ENCODE measurements at regions not wholly inside any gene's neighbourhood (a gene's known extent, or its start where the extent isn't known, plus 50 kb on each side); places are given as distances from the start of the nearest gene placed in this dataset.
"Not testable (repeated sequence)": the region's sequence is repeated elsewhere in the genome, so short reads cannot be mapped to it uniquely, and the experiment has no call there.

DNA sequence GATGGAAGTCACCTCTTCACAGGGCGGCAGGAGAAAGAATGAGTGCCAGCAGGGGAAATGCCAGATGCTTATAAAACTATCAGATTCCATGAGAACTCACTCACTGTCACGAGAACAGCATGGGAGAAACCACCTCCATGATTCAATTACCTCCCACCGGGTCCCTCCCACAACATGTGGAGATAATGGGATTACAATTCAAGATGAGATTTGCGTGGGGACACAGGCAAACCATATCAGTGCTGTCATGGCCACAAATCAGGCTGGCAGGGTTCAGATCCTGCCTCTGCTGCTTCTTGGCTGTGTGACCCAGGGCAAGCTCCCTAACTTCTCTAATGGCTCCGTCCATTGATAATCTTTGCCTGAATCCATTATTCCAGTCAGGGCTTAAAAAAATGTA lies 389.5 kb downstream of the NPHP4 start:
- H3K4me1 ChIP-seq (ENCODE audit: control insufficient read depth in 1 of 2, insufficient read depth in 2 of 2, low read length in 2 of 2); H3K9me2 ChIP-seq (ENCODE audit: insufficient read depth); H3K9ac ChIP-seq (ENCODE audit: low read length); ATAC-seq; H3K4me2 ChIP-seq (ENCODE audit: low read length); H3K27ac ChIP-seq (ENCODE audit: low read depth, low read length); H3K36me3 ChIP-seq (ENCODE audit: control insufficient read depth in 1 of 2, insufficient read depth in 2 of 2, low read length in 2 of 2); RAD21 ChIA-PET (ENCODE audit: low non-redundant PET in 1 of 2, low total read pairs in 2 of 2, uncharacterized antibody in 2 of 2, unreplicated experiment in 2 of 2); BruUV-seq (replicated peaks); CTCF ChIA-PET; H4K20me1 ChIP-seq (ENCODE audit: insufficient read depth); intact Hi-C loops (cut with micrococcal nuclease); POLR2A ChIA-PET; H3K4me3 ChIP-seq (replicated peaks in 1 of 2; ENCODE audit: low read depth in 1 of 2, low read length in 2 of 2); H2AFZ ChIP-seq (ENCODE audit: low read depth, low read length, poor library complexity, severe bottlenecking); H3K79me2 ChIP-seq (ENCODE audit: insufficient read depth, low read length); DNase-seq (ENCODE audit: low read depth, low spot score); H3K9me3 ChIP-seq (ENCODE audit: control insufficient read depth in 1 of 2, insufficient read depth in 1 of 2, low read depth in 1 of 2, low read length in 2 of 2): not testable (repeated sequence)
- peaks cover 22% of the 10 kb centered on the region for H3K27me3 ChIP-seq (ENCODE audit: insufficient read depth, low read length)

DNA sequence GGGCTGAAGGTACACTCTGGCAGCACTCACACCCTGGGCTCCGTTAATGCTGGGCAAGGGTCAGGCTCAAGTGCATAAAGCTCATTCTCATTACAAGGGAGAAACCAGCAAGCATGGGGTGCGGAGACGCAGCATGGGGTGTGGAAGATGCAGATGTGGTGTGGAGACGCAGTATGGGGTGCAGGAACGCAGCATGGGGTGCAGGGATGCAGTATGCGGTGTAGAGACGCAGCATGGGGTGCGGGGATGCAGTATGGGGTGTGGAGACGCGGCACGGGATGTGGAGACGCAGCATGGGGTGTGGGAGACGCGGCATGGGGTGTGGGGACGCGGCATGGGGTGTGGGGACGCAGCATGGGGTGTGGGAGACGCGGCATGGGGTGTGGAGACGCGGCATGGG lies 390.7 kb downstream of the NPHP4 start:
- intact Hi-C loops (cut with micrococcal nuclease) = no loop called here
- ChIA-PET RAD21 (ENCODE audit: low non-redundant PET in 1 of 2, low total read pairs in 2 of 2, uncharacterized antibody in 2 of 2, unreplicated experiment in 2 of 2) (no interaction called here), POLR2A (no interaction called here), CTCF (no interaction called here)
- H3K4me3 ChIP-seq (replicated peaks in 1 of 2; ENCODE audit: low read depth in 1 of 2, low read length in 2 of 2) = no peak overlapping the region
- H3K27me3 ChIP-seq (ENCODE audit: insufficient read depth, low read length) = peaks cover 22% of the 10 kb centered on the region
- H3K4me2 ChIP-seq (ENCODE audit: low read length) = no peak overlapping the region
- H4K20me1 ChIP-seq (ENCODE audit: insufficient read depth) = no peaks in the 10 kb centered on the region
- no peak overlapping the region for H3K9ac ChIP-seq (ENCODE audit: low read length)
- H3K4me1 ChIP-seq (ENCODE audit: control insufficient read depth in 1 of 2, insufficient read depth in 2 of 2, low read length in 2 of 2) = no peaks in the 10 kb centered on the region
- no TSS peak for BruUV-seq (replicated peaks)
- no peak for TF ChIP-seq SP1 (IDR thresholded peaks at IDR 0.05; ENCODE audit: low read depth)
- no peak overlapping the region for H2AFZ ChIP-seq (ENCODE audit: low read depth, low read length, poor library complexity, severe bottlenecking)
- no peak overlapping the region for H3K27ac ChIP-seq (ENCODE audit: low read depth, low read length)
- no peak for DNase-seq (ENCODE audit: low read depth, low spot score)
- no peaks in the 10 kb centered on the region for H3K36me3 ChIP-seq (ENCODE audit: control insufficient read depth in 1 of 2, insufficient read depth in 2 of 2, low read length in 2 of 2)
- ATAC-seq = no peak
- H3K9me2 ChIP-seq (ENCODE audit: insufficient read depth) = no peaks in the 10 kb centered on the region
- H3K79me2 ChIP-seq (ENCODE audit: insufficient read depth, low read length) = no peaks in the 10 kb centered on the region
- no peaks in the 10 kb centered on the region for H3K9me3 ChIP-seq (ENCODE audit: control insufficient read depth in 1 of 2, insufficient read depth in 1 of 2, low read depth in 1 of 2, low read length in 2 of 2)

DNA sequence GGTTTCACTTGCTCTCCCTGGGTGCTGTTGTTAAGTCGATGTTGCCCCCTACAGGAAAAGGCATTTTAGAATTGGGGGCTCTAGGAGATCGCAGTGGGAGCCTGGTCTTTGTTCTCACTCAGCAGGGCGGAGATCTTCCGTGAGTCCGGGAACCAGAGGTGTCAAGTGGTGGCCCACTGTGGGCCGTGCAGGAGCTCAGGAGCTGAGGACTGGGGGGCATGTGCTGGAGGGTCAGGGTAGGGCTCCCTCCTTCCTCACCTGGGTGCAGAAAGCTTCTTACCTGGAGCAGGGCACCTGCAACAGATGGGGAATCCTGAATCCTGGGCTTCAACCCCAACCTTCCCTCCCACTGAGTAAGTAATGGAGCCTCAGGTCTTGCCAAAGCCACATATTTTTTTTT lies 392.7 kb downstream of the NPHP4 start:
- Histone ChIP-seq H4K20me1 (ENCODE audit: insufficient read depth) (no peaks in the 10 kb centered on the region), H3K4me2 (ENCODE audit: low read length) (no peak overlapping the region), H3K4me1 (ENCODE audit: control insufficient read depth in 1 of 2, insufficient read depth in 2 of 2, low read length in 2 of 2) (no peaks in the 10 kb centered on the region), H3K79me2 (ENCODE audit: insufficient read depth, low read length) (no peaks in the 10 kb centered on the region), H3K9me2 (ENCODE audit: insufficient read depth) (no peaks in the 10 kb centered on the region), H3K9me3 (ENCODE audit: control insufficient read depth in 1 of 2, insufficient read depth in 1 of 2, low read depth in 1 of 2, low read length in 2 of 2) (no peaks in the 10 kb centered on the region), H3K9ac (ENCODE audit: low read length) (no peak overlapping the region), H3K36me3 (ENCODE audit: control insufficient read depth in 1 of 2, insufficient read depth in 2 of 2, low read length in 2 of 2) (no peaks in the 10 kb centered on the region), H3K27me3 (ENCODE audit: insufficient read depth, low read length) (peaks cover 24% of the 10 kb centered on the region; the same call in 1 of the 2 replicates), H3K4me3 (replicated peaks in 1 of 2; ENCODE audit: low read depth in 1 of 2, low read length in 2 of 2) (no peak overlapping the region), H3K27ac (ENCODE audit: low read depth, low read length) (no peak overlapping the region), H2AFZ (ENCODE audit: low read depth, low read length, poor library complexity, severe bottlenecking) (no peak overlapping the region)
- ChIA-PET CTCF (no interaction called here), POLR2A (no interaction called here), RAD21 (ENCODE audit: low non-redundant PET in 1 of 2, low total read pairs in 2 of 2, uncharacterized antibody in 2 of 2, unreplicated experiment in 2 of 2) (no interaction called here)
- no TSS peak for BruUV-seq (replicated peaks)
- ATAC-seq = no peak
- TF ChIP-seq CEBPB (IDR thresholded peaks at IDR 0.05; ENCODE audit: low read depth) (no peak), RAD21 (IDR thresholded peaks at IDR 0.05; ENCODE audit: low read depth) (peak; percentile 28), EZH2phosphoT487 (IDR thresholded peaks at IDR 0.05; ENCODE audit: borderline replicate concordance) (no peak)
- intact Hi-C loops (cut with micrococcal nuclease) = no loop called here
- DNase-seq (ENCODE audit: low read depth, low spot score) = no peak

All from HCT116 (cell line).